GM12878 (cell line): ENCODE measurements at regions not wholly inside any gene's neighbourhood (a gene's known extent, or its start where the extent isn't known, plus 50 kb on each side); places are given as distances from the start of the nearest gene placed in this dataset.

Experiments used
- ATAC-seq: fragments of 200-7000 bp; cut with Tn5 transposase; 3 replicates; pipeline ENCODE4 v1.9.1; 2020; ENCODE audit warnings: mild to moderate bottlenecking, moderate library complexity
- BruUV-seq: library from RNA; stranded (reverse); fragments of 400-500 nt; replicated peaks from 2 replicates; lab custom pipeline; 2021; lab: Mats Ljungman, UMichigan
- CTCF ChIA-PET: fragments of 300-600 bp; sonication (Branson Sonifier 250); formaldehyde crosslinking; extraction: SDS; loops from one replicate; lab custom pipeline; 2021; ENCODE audit warnings: inconsistent platforms; lab: Yijun Ruan, JAX
- POLR2A ChIA-PET: fragments of 350-600 bp; formaldehyde crosslinking; extraction: SDS; loops from one replicate; lab custom pipeline; 2021; ENCODE audit warnings: inconsistent platforms; lab: Charles Lee
- RAD21 ChIA-PET: fragments of 300-600 bp; sonication (Branson Sonifier 250); formaldehyde crosslinking; loops from one replicate; lab custom pipeline; 2023; ENCODE audit warnings: antibody characterized with exemption; ENCODE audit not compliant: unreplicated experiment; lab: Charles Lee
- SMC1A ChIA-PET: fragments of 300-600 bp; sonication (Branson Sonifier 250); formaldehyde crosslinking; loops from one replicate; lab custom pipeline; 2023; ENCODE audit not compliant: unreplicated experiment, uncharacterized antibody; lab: Charles Lee
- DNase-seq: peaks from one replicate; pipeline ENCODE4 v3.0.0-alpha.2; 2011; ENCODE audit warnings: low read depth, low spot score
- FAIRE-seq: peaks from 3 replicates; lab custom pipeline; 2011; peaks lifted over from hg19 to GRCh38; lab: Jason Lieb, UNC
- H2AFZ ChIP-seq: 2 replicates; pipeline ENCODE4 v1.6.0; 2011; ENCODE audit warnings: low read depth, low read length, control low read depth; ENCODE audit not compliant: control insufficient read depth
- H3K27ac ChIP-seq: 2 replicates; pipeline ENCODE4 v1.5.1; 2011; ENCODE audit warnings: control low read depth; ENCODE audit not compliant: control insufficient read depth, insufficient read depth
- H3K27me3 ChIP-seq, 2 experiments: replicated peaks in 1 of 2; 2 replicates each; pipeline versions ENCODE4 v1.6.0 to v1.6.1; 2011; ENCODE audit warnings: low read length in 1 of 2; ENCODE audit not compliant: control insufficient read depth in 2 of 2, insufficient read depth in 2 of 2
- H3K36me3 ChIP-seq, 2 experiments: 2 replicates each; pipeline ENCODE4 v1.5.1; 2011; ENCODE audit warnings: low read length in 1 of 2; ENCODE audit not compliant: control insufficient read depth in 2 of 2, insufficient read depth in 2 of 2
- H3K4me1 ChIP-seq: 2 replicates; pipeline ENCODE4 v1.6.1; 2011; ENCODE audit warnings: mild to moderate bottlenecking, low read length, moderate library complexity, mixed read lengths; ENCODE audit not compliant: control insufficient read depth, insufficient read depth
- H3K4me2 ChIP-seq: 2 replicates; pipeline ENCODE4 v1.6.0; 2011; ENCODE audit warnings: control low read depth; ENCODE audit not compliant: control insufficient read depth, insufficient read depth
- H3K4me3 ChIP-seq: fragments of 200-600 bp; sonication (generic); 2 replicates; pipeline ENCODE4 v1.5.1; 2016
- H3K79me2 ChIP-seq: 2 replicates; pipeline ENCODE4 v1.6.0; 2011; ENCODE audit warnings: low read length; ENCODE audit not compliant: control insufficient read depth, insufficient read depth
- H3K9ac ChIP-seq: 2 replicates; pipeline ENCODE4 v1.8.0; 2011; ENCODE audit warnings: low read length, control low read depth, mixed read lengths; ENCODE audit not compliant: control insufficient read depth, insufficient read depth
- H3K9me3 ChIP-seq: replicated peaks from 3 replicates; pipeline ENCODE4 v1.5.1; 2011; ENCODE audit warnings: mild to moderate bottlenecking, low read length; ENCODE audit not compliant: control insufficient read depth, insufficient read depth
- H4K20me1 ChIP-seq: 2 replicates; pipeline ENCODE4 v1.6.0; 2011; ENCODE audit not compliant: control insufficient read depth, insufficient read depth
- DPF2 ChIP-seq: fragments of 450-650 bp; IDR thresholded peaks from 2 replicates; pipeline ENCODE4 v1.6.1; 2017; ENCODE audit warnings: mild to moderate bottlenecking
- EGR1 ChIP-seq, 2 experiments: IDR thresholded peaks; 1 replicate in 1 of 2; 2 replicates in 1 of 2; pipeline ENCODE4 v1.6.1; 2011 to 2012; ENCODE audit warnings: low read depth in 2 of 2, low read length in 2 of 2, borderline replicate concordance in 1 of 2, mild to moderate bottlenecking in 1 of 2, moderate library complexity in 1 of 2
- IRF4 ChIP-seq: IDR thresholded peaks from 2 replicates; pipeline ENCODE4 v1.6.1; 2011; ENCODE audit warnings: low read depth, low read length
- NR2C1 ChIP-seq: fragments of 450-650 bp; IDR thresholded peaks from 2 replicates; pipeline ENCODE4 v1.6.1; 2017; ENCODE audit warnings: antibody characterized with exemption, mild to moderate bottlenecking, moderate library complexity
- ZBED1 ChIP-seq: IDR thresholded peaks from 2 replicates; pipeline ENCODE4 v1.6.1; 2016; ENCODE audit warnings: borderline replicate concordance
- WGBS: methylation state at CpG from one replicate; pipeline ENCODE4 v1.1.6; 2016; ENCODE audit warnings: low lambda C conversion rate; ENCODE audit not compliant: insufficient replicate concordance, insufficient coverage; ENCODE audit errors: missing lambda C conversion rate; 5-methylcytosine and 5-hydroxymethylcytosine counted together
- in situ Hi-C: fragments of 300-500 bp; cut with MboI; formaldehyde crosslinking; loops from 9 replicates; pipeline ENCODE4 v1.14.3; 2018; ENCODE audit warnings: mixed read lengths
- intact Hi-C: fragments of 100-400 bp; cut with micrococcal nuclease; formaldehyde crosslinking; loops from one replicate; pipeline ENCODE4 v1.14.2; 2022; ENCODE audit not compliant: unreplicated experiment
- TF ChIP-seq, protein P1 (sequence below): fragments of 450-650 bp; formaldehyde crosslinking; IDR thresholded peaks from 2 replicates; pipeline ENCODE4 v1.5.0; 2022; ENCODE audit warnings: mild to moderate bottlenecking, missing genetic modification characterization

DNA sequence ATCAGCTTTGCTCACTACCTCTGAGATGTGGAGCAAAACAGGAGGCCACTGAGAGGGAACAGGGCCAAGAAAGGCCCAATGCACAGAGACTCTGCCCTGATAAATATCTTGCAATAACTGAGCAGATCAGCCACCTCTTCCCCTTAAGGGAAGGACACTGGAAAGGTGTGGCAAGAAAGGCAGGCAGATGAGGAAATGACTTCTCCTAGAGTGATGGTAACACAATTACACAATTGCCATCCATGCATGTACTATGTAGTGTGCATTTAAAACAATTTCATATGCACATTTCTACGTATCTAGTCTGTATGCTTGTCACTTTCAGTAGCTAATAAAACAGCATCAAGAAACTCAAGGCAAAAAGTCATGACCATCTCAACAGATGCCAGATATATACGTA lies 322.5 kb downstream of the DRD1 start:
- SMC1A ChIA-PET: no interaction called here
- POLR2A ChIA-PET: no interaction called here
- no TSS peak for BruUV-seq
- no peak overlapping the region for H3K4me2 ChIP-seq
- in situ Hi-C loops (no loop called here), intact Hi-C loops (no loop called here)
- no peaks in the 10 kb centered on the region for H3K36me3 ChIP-seq
- ATAC-seq (no peak), FAIRE-seq (no peak)
- H4K20me1 ChIP-seq: no peaks in the 10 kb centered on the region; the same call in 1 of the 2 replicates
- H3K79me2 ChIP-seq: no peaks in the 10 kb centered on the region
- H3K4me3 ChIP-seq: no peak overlapping the region
- WGBS: 2% methylated on average over 2 of the region's 2 CpGs
- RAD21 ChIA-PET: no interaction called here
- no peak overlapping the region for H2AFZ ChIP-seq
- no peaks in the 10 kb centered on the region for H3K4me1 ChIP-seq
- H3K27me3 ChIP-seq: no peaks in the 10 kb centered on the region
- TF ChIP-seq, protein P1, sequence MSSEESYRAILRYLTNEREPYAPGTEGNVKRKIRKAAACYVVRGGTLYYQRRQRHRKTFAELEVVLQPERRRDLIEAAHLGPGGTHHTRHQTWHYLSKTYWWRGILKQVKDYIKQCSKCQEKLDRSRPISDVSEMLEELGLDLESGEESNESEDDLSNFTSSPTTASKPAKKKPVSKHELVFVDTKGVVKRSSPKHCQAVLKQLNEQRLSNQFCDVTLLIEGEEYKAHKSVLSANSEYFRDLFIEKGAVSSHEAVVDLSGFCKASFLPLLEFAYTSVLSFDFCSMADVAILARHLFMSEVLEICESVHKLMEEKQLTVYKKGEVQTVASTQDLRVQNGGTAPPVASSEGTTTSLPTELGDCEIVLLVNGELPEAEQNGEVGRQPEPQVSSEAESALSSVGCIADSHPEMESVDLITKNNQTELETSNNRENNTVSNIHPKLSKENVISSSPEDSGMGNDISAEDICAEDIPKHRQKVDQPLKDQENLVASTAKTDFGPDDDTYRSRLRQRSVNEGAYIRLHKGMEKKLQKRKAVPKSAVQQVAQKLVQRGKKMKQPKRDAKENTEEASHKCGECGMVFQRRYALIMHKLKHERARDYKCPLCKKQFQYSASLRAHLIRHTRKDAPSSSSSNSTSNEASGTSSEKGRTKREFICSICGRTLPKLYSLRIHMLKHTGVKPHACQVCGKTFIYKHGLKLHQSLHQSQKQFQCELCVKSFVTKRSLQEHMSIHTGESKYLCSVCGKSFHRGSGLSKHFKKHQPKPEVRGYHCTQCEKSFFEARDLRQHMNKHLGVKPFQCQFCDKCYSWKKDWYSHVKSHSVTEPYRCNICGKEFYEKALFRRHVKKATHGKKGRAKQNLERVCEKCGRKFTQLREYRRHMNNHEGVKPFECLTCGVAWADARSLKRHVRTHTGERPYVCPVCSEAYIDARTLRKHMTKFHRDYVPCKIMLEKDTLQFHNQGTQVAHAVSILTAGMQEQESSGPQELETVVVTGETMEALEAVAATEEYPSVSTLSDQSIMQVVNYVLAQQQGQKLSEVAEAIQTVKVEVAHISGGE (CRISPR knock-in tag): no peak
- no peak for TF ChIP-seq DPF2
- TF ChIP-seq, all 136 proteins: peak for 0
- no peak for DNase-seq
- H3K27ac ChIP-seq: no peak overlapping the region
- H3K9me3 ChIP-seq: no peaks in the 10 kb centered on the region
- no peak overlapping the region for H3K9ac ChIP-seq
- CTCF ChIA-PET: no interaction called here

GRCh38 chr5:175120412-175120811 lies 323.6 kb downstream of the DRD1 start:
- TF ChIP-seq IRF4 (no peak), EGR1 (IDR thresholded peaks at IDR 0.05; ENCODE audit: borderline replicate concordance in 1 of 2, low read depth in 2 of 2, low read length in 2 of 2) (no peak), NR2C1 (no peak), ZBED1 (no peak)
- TF ChIP-seq, all 136 proteins: peak for 0
- ChIA-PET RAD21 (no interaction called here), POLR2A (no interaction called here), SMC1A (interaction anchor here (1.3 kb wide), 1 partner anchor 13 kb away, joined by 4 read pairs; no protein-coding TSS in a partner anchor), CTCF (no interaction called here)
- Histone ChIP-seq H3K9me3 (no peaks in the 10 kb centered on the region), H3K79me2 (no peaks in the 10 kb centered on the region), H3K36me3 (no peaks in the 10 kb centered on the region), H3K9ac (no peak overlapping the region), H4K20me1 (no peaks in the 10 kb centered on the region; the same call in 1 of the 2 replicates), H3K27me3 (no peaks in the 10 kb centered on the region), H2AFZ (no peak overlapping the region), H3K27ac (no peak overlapping the region), H3K4me3 (no peak overlapping the region), H3K4me2 (no peak overlapping the region), H3K4me1 (no peaks in the 10 kb centered on the region)
- no TSS peak for BruUV-seq
- FAIRE-seq (no peak), DNase-seq (no peak), ATAC-seq (no peak)
- in situ Hi-C loops: no loop called here
- 58% methylated on average over 7 of the region's 7 CpGs for WGBS
- intact Hi-C loops: no loop called here
